Lung (tissue), 11 donors: ENCODE measurements at regions not wholly inside any gene's neighbourhood (a gene's known extent, or its start where the extent isn't known, plus 50 kb on each side); places are given as distances from the start of the nearest gene placed in this dataset.

Source experiments
- ATAC-seq: fragments of 200-7000 bp; cut with Tn5 transposase; one replicate; pipeline ENCODE4 v1.9.1; 2020; ENCODE audit warnings: moderate number of reproducible peaks; ENCODE audit not compliant: insufficient read depth, low FRiP score
- DNase-seq, 3 donors: peaks; one replicate each; pipeline ENCODE4 v3.0.0-alpha.2; 2013 to 2017
- H3K27ac ChIP-seq, 2 donors: one replicate each; pipeline ENCODE4 v1.5.1; 2013; ENCODE audit warnings: mild to moderate bottlenecking in 2 of 2, moderate library complexity in 2 of 2, control low read depth in 1 of 2, inconsistent platforms in 1 of 2, low read depth in 1 of 2, low read length in 1 of 2
- H3K27me3 ChIP-seq, 3 donors: one replicate each; pipeline ENCODE4 v1.5.1; 2013; ENCODE audit warnings: low read length in 2 of 3; ENCODE audit not compliant: control insufficient read depth in 3 of 3, insufficient read depth in 3 of 3
- H3K36me3 ChIP-seq, 4 donors: one replicate each; pipeline ENCODE4 v1.5.1; 2013; ENCODE audit warnings: low read length in 4 of 4, mild to moderate bottlenecking in 1 of 4, moderate library complexity in 1 of 4; ENCODE audit not compliant: control insufficient read depth in 4 of 4, insufficient read depth in 4 of 4
- H3K4me1 ChIP-seq, 5 donors: one replicate each; pipeline ENCODE4 v1.5.1; 2013; ENCODE audit warnings: low read length in 5 of 5, mild to moderate bottlenecking in 2 of 5, moderate library complexity in 1 of 5; ENCODE audit not compliant: control insufficient read depth in 5 of 5, insufficient read depth in 5 of 5
- H3K4me3 ChIP-seq: one replicate; pipeline ENCODE4 v1.5.1; 2013; ENCODE audit warnings: mild to moderate bottlenecking, control low read depth, moderate library complexity
- H3K9ac ChIP-seq, 2 donors: one replicate each; pipeline ENCODE4 v1.5.1; 2013; ENCODE audit warnings: low read length in 2 of 2, control low read depth in 1 of 2; ENCODE audit not compliant: insufficient read depth in 1 of 2
- H3K9me3 ChIP-seq, 4 donors: one replicate each; pipeline ENCODE4 v1.5.1; 2013; ENCODE audit warnings: low read length in 3 of 4, mild to moderate bottlenecking in 1 of 4, moderate library complexity in 1 of 4; ENCODE audit not compliant: control insufficient read depth in 4 of 4, insufficient read depth in 3 of 4
- CTCF ChIP-seq: IDR thresholded peaks from 2 replicates; pipeline ENCODE4 v1.5.1; 2012; ENCODE audit warnings: mild to moderate bottlenecking; ENCODE audit errors: control extremely low read depth, extremely low read depth
- WGBS, 2 donors: extraction: QIAGEN DNeasy Blood & Tissue Kit; methylation state at CpG; one replicate each; pipeline ENCODE4 v1.1.7; 2013; 5-methylcytosine and 5-hydroxymethylcytosine counted together
- donor health status: control.
- donor health status: control.
- donor health status: Bipolar disorder and iron deficiency.
- donor health status: healthy.
- donor health status: DM: yes; HTN: yes; CAD: no.

GRCh38 chr4:54517781-54518444, 139.8 kb upstream of the KIT start:
- DNase-seq (no peak), ATAC-seq (no peak)
- no peaks in the 10 kb centered on the region for H3K27me3 ChIP-seq
- 88 to 93% methylated on average over 3 of the region's 3 CpGs for WGBS, 2 donors
- H3K4me1 ChIP-seq = no peaks in the 10 kb centered on the region
- H3K9me3 ChIP-seq = peaks cover 0 to 1% (median 0%) of the 10 kb centered on the region in 4 donors
- H3K36me3 ChIP-seq = no peaks in the 10 kb centered on the region
- no peak for TF ChIP-seq CTCF
- H3K4me3 ChIP-seq = no peak overlapping the region
- no peak overlapping the region for H3K27ac ChIP-seq
- no peak overlapping the region for H3K9ac ChIP-seq

- Histone ChIP-seq H3K4me3 (no peak overlapping the region), H3K9ac (no peak overlapping the region), H3K4me1 (no peaks in the 10 kb centered on the region), H3K27ac (no peak overlapping the region), H3K9me3 (peaks cover 0 to 1% (median 0%) of the 10 kb centered on the region in 4 donors), H3K27me3 (no peaks in the 10 kb centered on the region), H3K36me3 (no peaks in the 10 kb centered on the region)
- DNase-seq = no peak
- no peak for TF ChIP-seq CTCF
- 55 to 77% methylated on average over 3 of the region's 3 CpGs for WGBS, 2 donors
- ATAC-seq = no peak
Observed at GRCh38 chr4:54525602-54526001, 132.2 kb upstream of the KIT start.

- no peaks in the 10 kb centered on the region for H3K4me1 ChIP-seq
- no peak for ATAC-seq
Observed at GRCh38 chr4:54526560-54526959, 131.2 kb upstream of the KIT start.

More at GRCh38 chr4:54526560-54526959, 131.2 kb upstream of the KIT start:
- H3K27ac ChIP-seq = no peak overlapping the region
- H3K27me3 ChIP-seq = no peaks in the 10 kb centered on the region
- DNase-seq = no peak
- H3K9ac ChIP-seq = no peak overlapping the region
- H3K9me3 ChIP-seq = peaks cover 0 to 1% (median 0%) of the 10 kb centered on the region in 4 donors
- no peaks in the 10 kb centered on the region for H3K36me3 ChIP-seq
- no peak overlapping the region for H3K4me3 ChIP-seq
- WGBS, 2 donors = 71 to 83% methylated on average over 4 of the region's 4 CpGs
- TF ChIP-seq CTCF = no peak
